MM.1S (cell line): ENCODE measurements at regions not wholly inside any gene's neighbourhood (a gene's known extent, or its start where the extent isn't known, plus 50 kb on each side); places are given as distances from the start of the nearest gene placed in this dataset.

Source experiments
- EZH2 ChIP-seq: fragments of 300-600 bp; sonication (generic); optimal IDR thresholded peaks from 2 replicates; pipeline ENCODE3; 2017; ENCODE audit warnings: low read depth, mild to moderate bottlenecking, antibody characterized with exemption, low read length, mixed read lengths
- EZH2phosphoT487 ChIP-seq: fragments of 300-600 bp; sonication (generic); IDR thresholded peaks from 2 replicates; pipeline ENCODE4 v1.6.1; 2018; ENCODE audit warnings: antibody characterized with exemption, low read length
- TF ChIP-seq, protein P1 (sequence below): fragments of 300-600 bp; sonication (generic); IDR thresholded peaks from 2 replicates; pipeline ENCODE4 v1.5.1; 2016; ENCODE audit warnings: antibody characterized with exemption, low read length, mixed read lengths

DNA sequence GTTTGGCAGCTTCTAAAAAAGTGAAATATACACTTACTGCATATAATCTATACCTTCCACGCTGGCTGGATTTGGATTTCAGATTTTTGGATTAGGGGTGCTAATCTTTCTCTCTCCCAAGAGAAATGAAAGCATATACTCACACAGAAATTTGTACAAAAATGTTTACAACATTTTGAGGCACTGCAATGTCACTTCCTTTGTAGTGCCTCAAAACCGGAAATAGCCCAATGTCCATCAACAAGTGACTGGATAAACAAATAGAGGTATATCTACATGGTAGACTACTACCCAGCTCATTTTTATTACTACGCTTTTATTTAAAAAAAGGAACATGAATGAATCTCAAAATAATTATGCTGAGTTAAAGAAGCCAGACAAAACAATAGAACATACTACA is 74.0 kb upstream of the MIER3 start:
- TF ChIP-seq, protein P1, sequence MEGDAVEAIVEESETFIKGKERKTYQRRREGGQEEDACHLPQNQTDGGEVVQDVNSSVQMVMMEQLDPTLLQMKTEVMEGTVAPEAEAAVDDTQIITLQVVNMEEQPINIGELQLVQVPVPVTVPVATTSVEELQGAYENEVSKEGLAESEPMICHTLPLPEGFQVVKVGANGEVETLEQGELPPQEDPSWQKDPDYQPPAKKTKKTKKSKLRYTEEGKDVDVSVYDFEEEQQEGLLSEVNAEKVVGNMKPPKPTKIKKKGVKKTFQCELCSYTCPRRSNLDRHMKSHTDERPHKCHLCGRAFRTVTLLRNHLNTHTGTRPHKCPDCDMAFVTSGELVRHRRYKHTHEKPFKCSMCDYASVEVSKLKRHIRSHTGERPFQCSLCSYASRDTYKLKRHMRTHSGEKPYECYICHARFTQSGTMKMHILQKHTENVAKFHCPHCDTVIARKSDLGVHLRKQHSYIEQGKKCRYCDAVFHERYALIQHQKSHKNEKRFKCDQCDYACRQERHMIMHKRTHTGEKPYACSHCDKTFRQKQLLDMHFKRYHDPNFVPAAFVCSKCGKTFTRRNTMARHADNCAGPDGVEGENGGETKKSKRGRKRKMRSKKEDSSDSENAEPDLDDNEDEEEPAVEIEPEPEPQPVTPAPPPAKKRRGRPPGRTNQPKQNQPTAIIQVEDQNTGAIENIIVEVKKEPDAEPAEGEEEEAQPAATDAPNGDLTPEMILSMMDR, result no peak
- TF ChIP-seq EZH2, result no peak
- no peak for TF ChIP-seq EZH2phosphoT487
